WTC11 (cell line): ENCODE measurements at regions not wholly inside any gene's neighbourhood (a gene's known extent, or its start where the extent isn't known, plus 50 kb on each side); places are given as distances from the start of the nearest gene placed in this dataset.

Source experiments
- ATAC-seq: fragments of 200-7000 bp; cut with Tn5 transposase; 2 replicates; pipeline ENCODE4 v1.10.0; 2021; ENCODE audit warnings: mild to moderate bottlenecking, moderate library complexity
- CTCF ChIA-PET: fragments of 300-600 bp; sonication (Branson Sonifier 250); formaldehyde crosslinking; loops from one replicate; lab custom pipeline; 2021; ENCODE audit warnings: antibody characterized with exemption; lab: Charles Lee
- POLR2A ChIA-PET: fragments of 350-600 bp; sonication (Branson Sonifier 250); formaldehyde crosslinking; loops from one replicate; lab custom pipeline; 2021; ENCODE audit warnings: antibody characterized with exemption; lab: Charles Lee
- DNase-seq: peaks from one replicate; pipeline ENCODE4 v3.0.0; 2021; ENCODE audit warnings: low spot score
- H3K27ac Mint-ChIP-seq: 2 replicates; pipeline ENCODE4 v1.8.0; 2021; ENCODE audit warnings: mixed read lengths
- H3K27me3 Mint-ChIP-seq: 2 replicates; pipeline ENCODE4 v1.8.0; 2021; ENCODE audit warnings: low read depth, mild to moderate bottlenecking, moderate library complexity, mixed read lengths
- H3K36me3 Mint-ChIP-seq: 2 replicates; pipeline ENCODE4 v1.8.0; 2021; ENCODE audit warnings: mixed read lengths
- H3K4me1 Mint-ChIP-seq: 2 replicates; pipeline ENCODE4 v1.8.0; 2022; ENCODE audit warnings: mixed read lengths
- H3K4me3 Mint-ChIP-seq: 2 replicates; pipeline ENCODE4 v1.8.0; 2021; ENCODE audit warnings: mild to moderate bottlenecking, moderate library complexity, mixed read lengths
- H3K9me3 Mint-ChIP-seq: 2 replicates; pipeline ENCODE4 v1.8.0; 2021; ENCODE audit warnings: mixed read lengths
- ARID4B ChIP-seq: sonication (generic); formaldehyde crosslinking; IDR thresholded peaks from 2 replicates; pipeline ENCODE4 v1.8.0; 2023; ENCODE audit warnings: missing genetic modification reagents, mild to moderate bottlenecking, borderline replicate concordance
- FOXP1 ChIP-seq: sonication (generic); formaldehyde crosslinking; IDR thresholded peaks from 2 replicates; pipeline ENCODE4 v1.8.0; 2022; ENCODE audit warnings: missing genetic modification reagents, mild to moderate bottlenecking, moderate library complexity, borderline replicate concordance
- GABPB1 ChIP-seq: sonication (generic); formaldehyde crosslinking; IDR thresholded peaks from 2 replicates; pipeline ENCODE4 v1.8.1; 2023; ENCODE audit warnings: mild to moderate bottlenecking, missing genetic modification reagents
- GRHL2 ChIP-seq: fragments of 250-450 bp; sonication (Bioruptor Pico); IDR thresholded peaks from 2 replicates; pipeline ENCODE4 v1.8.0; 2022; ENCODE audit warnings: mild to moderate bottlenecking, moderate library complexity; ENCODE audit not compliant: insufficient replicate concordance, severe bottlenecking
- JAZF1 ChIP-seq: fragments of 250-450 bp; sonication (Bioruptor Pico); IDR thresholded peaks from 2 replicates; pipeline ENCODE4 v1.9.0; 2021; ENCODE audit warnings: moderate library complexity, mild to moderate bottlenecking, inconsistent platforms
- NFE2L1 ChIP-seq: sonication (generic); formaldehyde crosslinking; IDR thresholded peaks from 2 replicates; pipeline ENCODE4 v1.8.1; 2023; ENCODE audit warnings: missing genetic modification reagents
- NR2C2 ChIP-seq: sonication (generic); formaldehyde crosslinking; IDR thresholded peaks from 2 replicates; pipeline ENCODE4 v1.8.0; 2022; ENCODE audit warnings: mild to moderate bottlenecking, missing genetic modification reagents
- STAT6 ChIP-seq: sonication (generic); formaldehyde crosslinking; conservative IDR thresholded peaks from 2 replicates; pipeline ENCODE4 v1.8.1; 2023; ENCODE audit warnings: mild to moderate bottlenecking, low read depth, missing genetic modification reagents, moderate library complexity
- TEAD4 ChIP-seq: sonication (generic); formaldehyde crosslinking; IDR thresholded peaks from 2 replicates; pipeline ENCODE4 v1.8.0; 2022; ENCODE audit warnings: mild to moderate bottlenecking, missing genetic modification reagents
- ZBTB21 ChIP-seq: sonication (generic); formaldehyde crosslinking; IDR thresholded peaks from 2 replicates; pipeline ENCODE4 v1.8.1; 2023; ENCODE audit warnings: mild to moderate bottlenecking, missing genetic modification reagents, borderline replicate concordance
- ZMAT4 ChIP-seq: fragments of 250-450 bp; sonication (Bioruptor Pico); IDR thresholded peaks from 2 replicates; pipeline ENCODE4 v1.9.0; 2021; ENCODE audit warnings: mild to moderate bottlenecking
- ZNF263 ChIP-seq: sonication (generic); formaldehyde crosslinking; IDR thresholded peaks from 2 replicates; pipeline ENCODE4 v1.8.1; 2022; ENCODE audit warnings: low read depth, mild to moderate bottlenecking, moderate library complexity, missing genetic modification reagents
- TF ChIP-seq, protein P1 (sequence below): sonication (generic); formaldehyde crosslinking; IDR thresholded peaks from 2 replicates; pipeline ENCODE4 v1.8.1; 2022; ENCODE audit warnings: low read depth, mild to moderate bottlenecking, moderate library complexity, missing genetic modification reagents, borderline replicate concordance
- TF ChIP-seq, protein P2 (sequence below): sonication (generic); formaldehyde crosslinking; IDR thresholded peaks from 2 replicates; pipeline ENCODE4 v1.8.0; 2022; ENCODE audit warnings: mild to moderate bottlenecking, missing genetic modification reagents
- TF ChIP-seq, protein P3 (sequence below): fragments of 200-600 bp; IDR thresholded peaks from 2 replicates; pipeline ENCODE4 v1.8.0; 2022; ENCODE audit warnings: antibody characterized with exemption

- Mint-ChIP-seq H3K4me3 (no peak overlapping the region), H3K9me3 (no peaks in the 10 kb centered on the region), H3K27ac (no peak overlapping the region), H3K27me3 (no peaks in the 10 kb centered on the region), H3K4me1 (no peaks in the 10 kb centered on the region)
- POLR2A ChIA-PET, result no interaction called here
- ATAC-seq (no peak), DNase-seq (no peak)
- CTCF ChIA-PET, result interaction anchor here (1.6 to 2.5 kb wide), 2 partner anchors 13 to 88 kb away, joined by 9 to 60 read pairs; no protein-coding TSS in a partner anchor
- TF ChIP-seq GABPB1 (CRISPR knock-in tag) (no peak), ARID4B (CRISPR knock-in tag) (no peak), NR2C2 (CRISPR knock-in tag) (no peak), ZNF263 (no peak), JAZF1 (CRISPR knock-in tag) (no peak), GRHL2 (CRISPR knock-in tag) (no peak), STAT6 (CRISPR knock-in tag) (no peak), ZBTB21 (CRISPR knock-in tag) (no peak), ZMAT4 (CRISPR knock-in tag) (no peak), TEAD4 (CRISPR knock-in tag) (no peak), NFE2L1 (CRISPR knock-in tag) (no peak), FOXP1 (CRISPR knock-in tag) (no peak)
- TF ChIP-seq, protein P1, sequence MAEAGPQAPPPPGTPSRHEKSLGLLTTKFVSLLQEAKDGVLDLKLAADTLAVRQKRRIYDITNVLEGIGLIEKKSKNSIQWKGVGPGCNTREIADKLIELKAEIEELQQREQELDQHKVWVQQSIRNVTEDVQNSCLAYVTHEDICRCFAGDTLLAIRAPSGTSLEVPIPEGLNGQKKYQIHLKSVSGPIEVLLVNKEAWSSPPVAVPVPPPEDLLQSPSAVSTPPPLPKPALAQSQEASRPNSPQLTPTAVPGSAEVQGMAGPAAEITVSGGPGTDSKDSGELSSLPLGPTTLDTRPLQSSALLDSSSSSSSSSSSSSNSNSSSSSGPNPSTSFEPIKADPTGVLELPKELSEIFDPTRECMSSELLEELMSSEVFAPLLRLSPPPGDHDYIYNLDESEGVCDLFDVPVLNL (CRISPR knock-in tag), result no peak
- TF ChIP-seq, protein P2, sequence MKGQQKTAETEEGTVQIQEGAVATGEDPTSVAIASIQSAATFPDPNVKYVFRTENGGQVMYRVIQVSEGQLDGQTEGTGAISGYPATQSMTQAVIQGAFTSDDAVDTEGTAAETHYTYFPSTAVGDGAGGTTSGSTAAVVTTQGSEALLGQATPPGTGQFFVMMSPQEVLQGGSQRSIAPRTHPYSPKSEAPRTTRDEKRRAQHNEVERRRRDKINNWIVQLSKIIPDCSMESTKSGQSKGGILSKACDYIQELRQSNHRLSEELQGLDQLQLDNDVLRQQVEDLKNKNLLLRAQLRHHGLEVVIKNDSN (CRISPR knock-in tag), result no peak
- TF ChIP-seq, protein P3, sequence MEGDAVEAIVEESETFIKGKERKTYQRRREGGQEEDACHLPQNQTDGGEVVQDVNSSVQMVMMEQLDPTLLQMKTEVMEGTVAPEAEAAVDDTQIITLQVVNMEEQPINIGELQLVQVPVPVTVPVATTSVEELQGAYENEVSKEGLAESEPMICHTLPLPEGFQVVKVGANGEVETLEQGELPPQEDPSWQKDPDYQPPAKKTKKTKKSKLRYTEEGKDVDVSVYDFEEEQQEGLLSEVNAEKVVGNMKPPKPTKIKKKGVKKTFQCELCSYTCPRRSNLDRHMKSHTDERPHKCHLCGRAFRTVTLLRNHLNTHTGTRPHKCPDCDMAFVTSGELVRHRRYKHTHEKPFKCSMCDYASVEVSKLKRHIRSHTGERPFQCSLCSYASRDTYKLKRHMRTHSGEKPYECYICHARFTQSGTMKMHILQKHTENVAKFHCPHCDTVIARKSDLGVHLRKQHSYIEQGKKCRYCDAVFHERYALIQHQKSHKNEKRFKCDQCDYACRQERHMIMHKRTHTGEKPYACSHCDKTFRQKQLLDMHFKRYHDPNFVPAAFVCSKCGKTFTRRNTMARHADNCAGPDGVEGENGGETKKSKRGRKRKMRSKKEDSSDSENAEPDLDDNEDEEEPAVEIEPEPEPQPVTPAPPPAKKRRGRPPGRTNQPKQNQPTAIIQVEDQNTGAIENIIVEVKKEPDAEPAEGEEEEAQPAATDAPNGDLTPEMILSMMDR, result no peak
- TF ChIP-seq, all 79 proteins: peak for 0
- H3K36me3 Mint-ChIP-seq, result no peaks in the 10 kb centered on the region
Measured at GRCh38 chr11:109851780-109852390, 241.3 kb upstream of the ZC3H12C start.
